ENCODE measurements at regions not wholly inside any gene's neighbourhood (a gene's known extent, or its start where the extent isn't known, plus 50 kb on each side); places are given as distances from the start of the nearest gene placed in this dataset.

DNA sequence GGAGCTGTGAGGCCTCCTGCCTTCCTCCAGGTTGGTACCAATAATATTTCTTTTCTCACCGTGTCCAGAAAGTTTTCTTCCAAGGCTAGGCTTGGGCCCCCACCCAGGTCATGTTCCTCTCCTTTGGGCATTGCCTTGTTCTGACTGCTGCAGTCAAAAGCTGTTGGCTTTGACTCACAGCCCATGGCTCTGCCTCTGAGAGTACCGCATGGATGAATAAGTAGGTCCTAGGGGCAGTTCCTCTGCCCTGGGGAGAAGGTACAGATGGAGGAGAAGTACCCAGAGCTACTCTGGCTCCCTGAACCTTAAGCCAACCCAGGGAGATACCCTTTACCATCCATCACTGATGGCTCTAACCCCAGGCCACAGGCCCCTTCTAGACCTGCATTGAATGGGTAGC lies 115.0 kb downstream of the NAV1 start:
- no peaks in the 10 kb centered on the region for H3K36me3 ChIP-seq
- peaks cover 8 to 11% of the 10 kb centered on the region in 2 donors for H3K4me1 ChIP-seq
- H3K27me3 ChIP-seq: no peaks in the 10 kb centered on the region
- H3K27ac ChIP-seq: no peak overlapping the region
- DNase-seq (ENCODE audit: low spot score in 2 of 2): no peak
- TF ChIP-seq POLR2AphosphoS5 (IDR thresholded peaks at IDR 0.05) (no peak), POLR2A (IDR thresholded peaks at IDR 0.05) (no peak)
- TF ChIP-seq, protein P1, sequence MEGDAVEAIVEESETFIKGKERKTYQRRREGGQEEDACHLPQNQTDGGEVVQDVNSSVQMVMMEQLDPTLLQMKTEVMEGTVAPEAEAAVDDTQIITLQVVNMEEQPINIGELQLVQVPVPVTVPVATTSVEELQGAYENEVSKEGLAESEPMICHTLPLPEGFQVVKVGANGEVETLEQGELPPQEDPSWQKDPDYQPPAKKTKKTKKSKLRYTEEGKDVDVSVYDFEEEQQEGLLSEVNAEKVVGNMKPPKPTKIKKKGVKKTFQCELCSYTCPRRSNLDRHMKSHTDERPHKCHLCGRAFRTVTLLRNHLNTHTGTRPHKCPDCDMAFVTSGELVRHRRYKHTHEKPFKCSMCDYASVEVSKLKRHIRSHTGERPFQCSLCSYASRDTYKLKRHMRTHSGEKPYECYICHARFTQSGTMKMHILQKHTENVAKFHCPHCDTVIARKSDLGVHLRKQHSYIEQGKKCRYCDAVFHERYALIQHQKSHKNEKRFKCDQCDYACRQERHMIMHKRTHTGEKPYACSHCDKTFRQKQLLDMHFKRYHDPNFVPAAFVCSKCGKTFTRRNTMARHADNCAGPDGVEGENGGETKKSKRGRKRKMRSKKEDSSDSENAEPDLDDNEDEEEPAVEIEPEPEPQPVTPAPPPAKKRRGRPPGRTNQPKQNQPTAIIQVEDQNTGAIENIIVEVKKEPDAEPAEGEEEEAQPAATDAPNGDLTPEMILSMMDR (IDR thresholded peaks at IDR 0.05): no peak
- intact Hi-C loops (cut with DNase I; ENCODE audit: low total_unique reads): no loop called here
- H3K4me3 ChIP-seq: no peak overlapping the region
- H3K9me3 ChIP-seq: no peaks in the 10 kb centered on the region

DNA sequence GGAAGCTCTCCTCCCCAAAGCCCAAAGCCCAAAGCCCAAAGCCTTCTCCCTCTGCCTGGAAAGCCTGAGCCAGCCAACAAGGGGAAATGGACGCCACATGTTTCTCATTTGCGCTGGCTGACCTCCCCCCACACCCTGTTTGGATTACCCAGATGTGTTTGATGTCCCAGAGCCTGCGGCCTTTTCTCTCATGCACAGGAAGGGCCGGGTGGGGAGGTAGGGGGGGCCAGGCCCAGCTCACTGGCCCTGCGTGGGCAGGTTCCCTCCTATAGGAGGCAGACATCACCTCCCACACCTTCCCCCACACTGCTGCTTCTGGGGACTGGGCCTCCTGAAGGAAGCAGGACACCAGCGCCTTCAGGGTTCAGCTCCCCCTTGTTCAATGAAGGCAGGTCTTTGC lies 116.3 kb downstream of the NAV1 start:
- peaks cover 0 to 4% of the 10 kb centered on the region in 2 donors for H3K4me1 ChIP-seq
- DNase-seq (ENCODE audit: low spot score in 2 of 2): peak in 1 of 2 donors; percentile 25
- H3K27ac ChIP-seq: peak overlapping the region in 1 of 2 donors; percentile 26
- H3K36me3 ChIP-seq: no peaks in the 10 kb centered on the region
- intact Hi-C loops (cut with DNase I; ENCODE audit: low total_unique reads): no loop called here
- H3K27me3 ChIP-seq: no peaks in the 10 kb centered on the region
- TF ChIP-seq POLR2A (IDR thresholded peaks at IDR 0.05) (no peak), POLR2AphosphoS5 (IDR thresholded peaks at IDR 0.05) (peak in 1 of 3 donors; percentile 40)
- TF ChIP-seq, protein P1 (IDR thresholded peaks at IDR 0.05): no peak
- no peaks in the 10 kb centered on the region for H3K9me3 ChIP-seq
- H3K4me3 ChIP-seq: no peak overlapping the region

DNA sequence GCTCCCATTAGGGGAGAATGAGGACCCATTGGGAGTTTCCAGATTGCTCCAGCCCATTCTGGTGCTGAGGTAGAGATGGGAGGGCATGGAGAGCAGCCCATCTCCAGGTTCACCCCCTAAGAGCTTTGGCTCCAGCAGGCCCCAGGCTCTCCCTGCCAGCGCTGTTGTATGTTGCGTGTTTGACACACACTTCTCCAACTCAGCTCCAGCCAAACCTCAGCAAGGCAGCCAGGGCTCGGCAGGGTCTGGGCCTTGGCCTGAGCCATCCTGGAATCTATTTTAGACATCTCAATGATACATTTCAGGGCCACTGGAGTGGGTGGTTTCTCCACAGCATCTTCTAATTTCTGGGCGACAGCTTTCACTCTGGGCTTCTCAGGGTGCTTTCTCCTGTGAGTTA lies 117.0 kb downstream of the NAV1 start:
- Histone ChIP-seq H3K9me3 (no peaks in the 10 kb centered on the region), H3K27ac (no peak overlapping the region), H3K4me1 (no peaks in the 10 kb centered on the region), H3K36me3 (no peaks in the 10 kb centered on the region), H3K4me3 (no peak overlapping the region), H3K27me3 (no peaks in the 10 kb centered on the region)
- intact Hi-C loops (cut with DNase I; ENCODE audit: low total_unique reads): no loop called here
- TF ChIP-seq POLR2A (IDR thresholded peaks at IDR 0.05) (no peak), POLR2AphosphoS5 (IDR thresholded peaks at IDR 0.05) (no peak)
- TF ChIP-seq, protein P1 (IDR thresholded peaks at IDR 0.05): no peak
- DNase-seq (ENCODE audit: low spot score in 2 of 2): no peak

DNA sequence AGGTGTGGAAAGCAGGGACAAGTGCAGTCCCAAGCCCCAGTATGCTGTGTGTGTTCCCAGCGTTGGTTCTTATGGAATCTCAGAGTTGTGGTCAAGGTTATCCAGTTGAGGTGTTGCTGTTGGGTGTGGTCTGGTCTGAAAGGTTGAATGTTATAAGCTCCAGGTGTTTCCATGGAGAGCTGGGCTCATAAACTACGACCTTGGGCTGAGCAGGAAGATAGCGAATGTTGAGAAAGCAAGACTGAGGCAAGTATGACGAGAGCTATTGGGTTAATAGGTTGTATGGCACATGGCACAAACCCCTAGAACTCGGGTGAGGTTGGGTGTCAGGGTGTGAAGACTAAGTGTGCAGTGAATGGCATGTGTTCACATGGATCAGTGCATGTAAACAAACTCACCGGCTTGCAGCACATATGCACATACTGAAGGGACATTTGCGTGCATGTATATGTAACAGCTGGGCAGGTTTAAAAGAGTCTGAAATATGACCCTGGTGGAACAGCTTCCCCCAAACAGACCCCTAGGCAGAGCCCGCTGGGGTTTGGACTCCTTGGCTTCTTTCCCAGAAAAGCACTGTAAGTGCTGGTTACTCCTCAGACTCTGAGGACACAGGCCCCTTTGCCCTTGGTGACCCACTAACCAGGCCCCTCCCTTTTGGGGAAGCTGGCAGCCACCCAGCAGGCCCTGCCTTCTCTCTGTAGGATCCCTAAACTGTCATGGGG lies 117.5 kb downstream of the NAV1 start:
- no peak for DNase-seq (ENCODE audit: low spot score in 2 of 2)
- Histone ChIP-seq H3K9me3 (no peaks in the 10 kb centered on the region), H3K27ac (peak overlapping the region in 1 of 2 donors; percentile 3), H3K27me3 (no peaks in the 10 kb centered on the region), H3K36me3 (no peaks in the 10 kb centered on the region), H3K4me1 (no peaks in the 10 kb centered on the region), H3K4me3 (no peak overlapping the region)
- intact Hi-C loops (cut with DNase I; ENCODE audit: low total_unique reads): no loop called here
- no peak for TF ChIP-seq POLR2AphosphoS5 (IDR thresholded peaks at IDR 0.05)
- TF ChIP-seq POLR2A (IDR thresholded peaks at IDR 0.05): no peak
- TF ChIP-seq, protein P1 (IDR thresholded peaks at IDR 0.05): no peak

DNA sequence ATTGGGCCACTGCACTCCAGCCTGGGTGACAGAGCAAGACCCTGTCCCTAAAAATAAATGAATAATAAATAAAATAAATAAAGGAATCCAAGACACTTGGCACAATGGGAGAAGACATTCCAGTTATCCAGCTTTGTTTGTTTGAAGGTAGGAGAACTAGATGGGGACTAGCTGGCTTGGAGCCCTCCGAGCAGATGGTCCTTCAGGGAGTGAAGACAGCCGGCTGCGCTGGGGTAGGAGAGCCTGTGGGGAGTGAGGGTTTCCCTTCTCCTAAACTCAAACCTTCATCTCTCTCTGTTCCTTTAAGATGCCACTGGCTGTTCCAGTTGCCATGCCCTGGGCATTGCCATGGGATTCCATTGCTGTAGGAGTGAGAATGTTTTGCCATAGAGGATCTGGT lies 120.6 kb downstream of the NAV1 start:
- H3K27ac ChIP-seq: no peak overlapping the region
- intact Hi-C loops (cut with DNase I; ENCODE audit: low total_unique reads): no loop called here
- no peaks in the 10 kb centered on the region for H3K9me3 ChIP-seq
- no peak for DNase-seq (ENCODE audit: low spot score in 2 of 2)
- no peaks in the 10 kb centered on the region for H3K4me1 ChIP-seq
- TF ChIP-seq, protein P1 (IDR thresholded peaks at IDR 0.05): no peak
- no peak for TF ChIP-seq POLR2AphosphoS5 (IDR thresholded peaks at IDR 0.05)
- TF ChIP-seq POLR2A (IDR thresholded peaks at IDR 0.05): no peak
- H3K4me3 ChIP-seq: no peak overlapping the region
- H3K27me3 ChIP-seq: no peaks in the 10 kb centered on the region
- H3K36me3 ChIP-seq: no peaks in the 10 kb centered on the region
